GM12878 (cell line): ENCODE measurements at regions not wholly inside any gene's neighbourhood (a gene's known extent, or its start where the extent isn't known, plus 50 kb on each side); places are given as distances from the start of the nearest gene placed in this dataset.

ENCODE experiments used
- ATAC-seq: fragments of 200-7000 bp; cut with Tn5 transposase; 3 replicates; pipeline ENCODE4 v1.9.1; 2020; ENCODE audit warnings: mild to moderate bottlenecking, moderate library complexity
- BruUV-seq: library from RNA; stranded (reverse); fragments of 400-500 nt; replicated peaks from 2 replicates; lab custom pipeline; 2021; lab: Mats Ljungman, UMichigan
- CTCF ChIA-PET: fragments of 300-600 bp; sonication (Branson Sonifier 250); formaldehyde crosslinking; extraction: SDS; loops from one replicate; lab custom pipeline; 2021; ENCODE audit warnings: inconsistent platforms; lab: Yijun Ruan, JAX
- POLR2A ChIA-PET: fragments of 350-600 bp; formaldehyde crosslinking; extraction: SDS; loops from one replicate; lab custom pipeline; 2021; ENCODE audit warnings: inconsistent platforms; lab: Charles Lee
- RAD21 ChIA-PET: fragments of 300-600 bp; sonication (Branson Sonifier 250); formaldehyde crosslinking; loops from one replicate; lab custom pipeline; 2023; ENCODE audit warnings: antibody characterized with exemption; ENCODE audit not compliant: unreplicated experiment; lab: Charles Lee
- SMC1A ChIA-PET: fragments of 300-600 bp; sonication (Branson Sonifier 250); formaldehyde crosslinking; loops from one replicate; lab custom pipeline; 2023; ENCODE audit not compliant: unreplicated experiment, uncharacterized antibody; lab: Charles Lee
- DNase-seq: peaks from one replicate; pipeline ENCODE4 v3.0.0-alpha.2; 2011; ENCODE audit warnings: low read depth, low spot score
- FAIRE-seq: peaks from 3 replicates; lab custom pipeline; 2011; peaks lifted over from hg19 to GRCh38; lab: Jason Lieb, UNC
- H2AFZ ChIP-seq: 2 replicates; pipeline ENCODE4 v1.6.0; 2011; ENCODE audit warnings: low read depth, low read length, control low read depth; ENCODE audit not compliant: control insufficient read depth
- H3K27ac ChIP-seq: 2 replicates; pipeline ENCODE4 v1.5.1; 2011; ENCODE audit warnings: control low read depth; ENCODE audit not compliant: control insufficient read depth, insufficient read depth
- H3K27me3 ChIP-seq, 2 experiments: replicated peaks in 1 of 2; 2 replicates each; pipeline versions ENCODE4 v1.6.0 to v1.6.1; 2011; ENCODE audit warnings: low read length in 1 of 2; ENCODE audit not compliant: control insufficient read depth in 2 of 2, insufficient read depth in 2 of 2
- H3K36me3 ChIP-seq, 2 experiments: 2 replicates each; pipeline ENCODE4 v1.5.1; 2011; ENCODE audit warnings: low read length in 1 of 2; ENCODE audit not compliant: control insufficient read depth in 2 of 2, insufficient read depth in 2 of 2
- H3K4me1 ChIP-seq: 2 replicates; pipeline ENCODE4 v1.6.1; 2011; ENCODE audit warnings: mild to moderate bottlenecking, low read length, moderate library complexity, mixed read lengths; ENCODE audit not compliant: control insufficient read depth, insufficient read depth
- H3K4me2 ChIP-seq: 2 replicates; pipeline ENCODE4 v1.6.0; 2011; ENCODE audit warnings: control low read depth; ENCODE audit not compliant: control insufficient read depth, insufficient read depth
- H3K4me3 ChIP-seq: fragments of 200-600 bp; sonication (generic); 2 replicates; pipeline ENCODE4 v1.5.1; 2016
- H3K79me2 ChIP-seq: 2 replicates; pipeline ENCODE4 v1.6.0; 2011; ENCODE audit warnings: low read length; ENCODE audit not compliant: control insufficient read depth, insufficient read depth
- H3K9ac ChIP-seq: 2 replicates; pipeline ENCODE4 v1.8.0; 2011; ENCODE audit warnings: low read length, control low read depth, mixed read lengths; ENCODE audit not compliant: control insufficient read depth, insufficient read depth
- H3K9me3 ChIP-seq: replicated peaks from 3 replicates; pipeline ENCODE4 v1.5.1; 2011; ENCODE audit warnings: mild to moderate bottlenecking, low read length; ENCODE audit not compliant: control insufficient read depth, insufficient read depth
- H4K20me1 ChIP-seq: 2 replicates; pipeline ENCODE4 v1.6.0; 2011; ENCODE audit not compliant: control insufficient read depth, insufficient read depth
- CREM ChIP-seq: IDR thresholded peaks from 2 replicates; pipeline ENCODE4 v1.6.1; 2014; ENCODE audit warnings: antibody characterized with exemption, low read depth
- EED ChIP-seq: sonication (generic); IDR thresholded peaks from 2 replicates; pipeline ENCODE4 v1.6.1; 2016; ENCODE audit warnings: antibody characterized with exemption, low read depth
- SIN3A ChIP-seq: IDR thresholded peaks from 2 replicates; pipeline ENCODE4 v1.6.1; 2012; ENCODE audit warnings: low read depth, low read length, improper control_type of control experiment
- SIX5 ChIP-seq: IDR thresholded peaks from 2 replicates; pipeline ENCODE4 v1.6.1; 2011; ENCODE audit warnings: mild to moderate bottlenecking, low read depth, low read length, moderate library complexity; ENCODE audit not compliant: severe bottlenecking
- SP1 ChIP-seq: IDR thresholded peaks from one replicate; pipeline ENCODE4 v1.6.1; 2011; ENCODE audit warnings: low read depth, low read length
- TCF12 ChIP-seq: IDR thresholded peaks from 2 replicates; pipeline ENCODE4 v1.6.1; 2011; ENCODE audit warnings: low read depth, mild to moderate bottlenecking, low read length
- YBX1 ChIP-seq: fragments of 450-650 bp; IDR thresholded peaks from 2 replicates; pipeline ENCODE4 v1.6.1; 2016; ENCODE audit warnings: antibody characterized with exemption
- ZBTB4 ChIP-seq: fragments of 450-650 bp; formaldehyde crosslinking; IDR thresholded peaks from 2 replicates; pipeline ENCODE4 v1.4.0; 2022; ENCODE audit warnings: mild to moderate bottlenecking, moderate library complexity
- ZBTB40 ChIP-seq: fragments of 450-650 bp; IDR thresholded peaks from 2 replicates; pipeline ENCODE4 v1.6.1; 2016; ENCODE audit warnings: mild to moderate bottlenecking, moderate library complexity, borderline replicate concordance
- ZNF217 ChIP-seq: fragments of 450-650 bp; IDR thresholded peaks from 2 replicates; pipeline ENCODE4 v1.6.1; 2017; ENCODE audit warnings: antibody characterized with exemption, mild to moderate bottlenecking
- WGBS: methylation state at CpG from one replicate; pipeline ENCODE4 v1.1.6; 2016; ENCODE audit warnings: low lambda C conversion rate; ENCODE audit not compliant: insufficient replicate concordance, insufficient coverage; ENCODE audit errors: missing lambda C conversion rate; 5-methylcytosine and 5-hydroxymethylcytosine counted together
- in situ Hi-C: fragments of 300-500 bp; cut with MboI; formaldehyde crosslinking; loops from 9 replicates; pipeline ENCODE4 v1.14.3; 2018; ENCODE audit warnings: mixed read lengths
- intact Hi-C: fragments of 100-400 bp; cut with micrococcal nuclease; formaldehyde crosslinking; loops from one replicate; pipeline ENCODE4 v1.14.2; 2022; ENCODE audit not compliant: unreplicated experiment

GRCh38 chr12:94736004-94736403 lies 85.6 kb upstream of the TMCC3 start:
- Histone ChIP-seq H4K20me1 (no peaks in the 10 kb centered on the region), H3K27me3 (no peaks in the 10 kb centered on the region), H3K9me3 (no peaks in the 10 kb centered on the region; the same call in 2 of the 3 replicates), H3K9ac (no peak overlapping the region), H3K4me2 (no peak overlapping the region), H3K36me3 (peaks cover 2 to 8% of the 10 kb centered on the region in 2 experiments; a peak in 3 of 4 replicates), H3K4me1 (no peaks in the 10 kb centered on the region), H3K27ac (no peak overlapping the region), H2AFZ (no peak overlapping the region), H3K4me3 (no peak overlapping the region), H3K79me2 (peaks cover 11% of the 10 kb centered on the region)
- no peak for ATAC-seq
- WGBS = 85% methylated on average over 3 of the region's 3 CpGs
- intact Hi-C loops = no loop called here
- in situ Hi-C loops = no loop called here
- no peak for FAIRE-seq
- DNase-seq = no peak
- ChIA-PET POLR2A (no interaction called here), CTCF (interaction anchor here (0.8 kb wide), 1 partner anchor 13 kb away, joined by 5 read pairs; no protein-coding TSS in a partner anchor), RAD21 (no interaction called here), SMC1A (no interaction called here)
- no peak for TF ChIP-seq ZBTB4 (CRISPR knock-in tag)
- no peak for TF ChIP-seq CREM
- TF ChIP-seq SIN3A = no peak
- no TSS peak for BruUV-seq

GRCh38 chr12:94733727-94734126 lies 83.4 kb upstream of the TMCC3 start:
- no peak for DNase-seq
- H3K4me2 ChIP-seq = no peak overlapping the region
- H3K36me3 ChIP-seq = peaks cover 2 to 8% of the 10 kb centered on the region in 2 experiments; a peak in 2 of 4 replicates
- FAIRE-seq = no peak
- peaks cover 8% of the 10 kb centered on the region for H3K79me2 ChIP-seq
- POLR2A ChIA-PET = no interaction called here
- CTCF ChIA-PET = no interaction called here
- no peak overlapping the region for H2AFZ ChIP-seq
- no TSS peak for BruUV-seq
- TF ChIP-seq SP1 = no peak
- TF ChIP-seq EED = no peak
- TF ChIP-seq ZBTB40 = no peak
- no peak for TF ChIP-seq TCF12
- TF ChIP-seq ZNF217 = no peak
- TF ChIP-seq YBX1 = no peak
- TF ChIP-seq SIX5 = no peak
- TF ChIP-seq, all 136 proteins: peak for 0
- intact Hi-C loops = no loop called here
- ChIA-PET SMC1A (interaction anchor here (1.3 kb wide), 1 partner anchor 29 kb away, joined by 3 read pairs; no protein-coding TSS in a partner anchor), RAD21 (no interaction called here)
- Histone ChIP-seq H3K27ac (no peak overlapping the region), H3K9ac (no peak overlapping the region), H4K20me1 (no peaks in the 10 kb centered on the region), H3K4me1 (no peaks in the 10 kb centered on the region), H3K9me3 (no peaks in the 10 kb centered on the region; the same call in 2 of the 3 replicates), H3K4me3 (no peak overlapping the region), H3K27me3 (no peaks in the 10 kb centered on the region)
- in situ Hi-C loops = no loop called here
- ATAC-seq = no peak
- WGBS = 87% methylated on average over 9 of the region's 9 CpGs
